OCI-LY1 (cell line): ENCODE measurements at regions not wholly inside any gene's neighbourhood (a gene's known extent, or its start where the extent isn't known, plus 50 kb on each side); places are given as distances from the start of the nearest gene placed in this dataset.

Source experiments
- H2AFZ ChIP-seq: fragments of 200-600 bp; sonication (generic), shearing (Covaris generic); 2 replicates; pipeline ENCODE4 v1.6.0; 2014; ENCODE audit warnings: antibody characterized with exemption, mild to moderate bottlenecking, low read length
- H3F3A ChIP-seq: fragments of 200-600 bp; sonication (generic), shearing (Covaris generic); 2 replicates; pipeline ENCODE4 v1.6.0; 2014; ENCODE audit warnings: mild to moderate bottlenecking, antibody characterized with exemption, low read length, moderate library complexity; ENCODE audit not compliant: insufficient read depth
- H3K27ac ChIP-seq: fragments of 200-600 bp; sonication (generic); 2 replicates; pipeline ENCODE4 v1.5.1; 2014; ENCODE audit warnings: low read length, mixed run types, mild to moderate bottlenecking, low read depth; ENCODE audit not compliant: poor library complexity, severe bottlenecking
- H3K27me3 ChIP-seq: fragments of 200-600 bp; sonication (generic); 2 replicates; pipeline ENCODE4 v1.6.0; 2014; ENCODE audit warnings: antibody characterized with exemption, mild to moderate bottlenecking, low read length, moderate library complexity; ENCODE audit not compliant: insufficient read depth
- H3K36me3 ChIP-seq: fragments of 200-600 bp; sonication (generic); 2 replicates; pipeline ENCODE4 v1.6.1; 2014; ENCODE audit warnings: mild to moderate bottlenecking, antibody characterized with exemption, low read length, moderate library complexity, mixed read lengths; ENCODE audit not compliant: insufficient read depth
- H3K4me1 ChIP-seq: fragments of 200-600 bp; sonication (generic); 2 replicates; pipeline ENCODE4 v1.5.1; 2014; ENCODE audit warnings: mild to moderate bottlenecking, low read length, moderate library complexity; ENCODE audit not compliant: insufficient read depth, severe bottlenecking
- H3K4me2 ChIP-seq: fragments of 200-600 bp; sonication (generic), shearing (Covaris generic); 2 replicates; pipeline ENCODE4 v1.6.1; 2014; ENCODE audit warnings: low read length
- H3K4me3 ChIP-seq: fragments of 200-600 bp; sonication (generic); 2 replicates; pipeline ENCODE4 v1.5.1; 2014; ENCODE audit warnings: low read length, low read depth, mild to moderate bottlenecking, mixed read lengths; ENCODE audit not compliant: poor library complexity, severe bottlenecking
- H3K79me2 ChIP-seq: fragments of 200-600 bp; shearing (Covaris generic); 2 replicates; pipeline ENCODE4 v1.6.1; 2016; ENCODE audit warnings: mixed run types, low read length, mixed read lengths; ENCODE audit not compliant: insufficient read depth
- H3K9ac ChIP-seq: fragments of 200-600 bp; sonication (generic), shearing (Covaris generic); 2 replicates; pipeline ENCODE4 v1.6.1; 2014; ENCODE audit warnings: mild to moderate bottlenecking, low read length, mixed read lengths
- H3K9me2 ChIP-seq: fragments of 200-600 bp; sonication (generic), shearing (Covaris generic); 2 replicates; pipeline ENCODE4 v1.6.1; 2014; ENCODE audit warnings: low read depth, mild to moderate bottlenecking, low read length, mixed read lengths
- H3K9me3 ChIP-seq: fragments of 200-600 bp; shearing (Covaris generic); 2 replicates; pipeline ENCODE4 v1.6.1; 2014; ENCODE audit warnings: low read length, mixed read lengths
- H4K20me1 ChIP-seq: fragments of 200-600 bp; sonication (generic), shearing (Covaris generic); 2 replicates; pipeline ENCODE4 v1.6.0; 2016; ENCODE audit warnings: mild to moderate bottlenecking, low read length; ENCODE audit not compliant: insufficient read depth
- EZH2 ChIP-seq: fragments of 200-600 bp; sonication (generic), shearing (Covaris generic); IDR thresholded peaks from 2 replicates; pipeline ENCODE4 v1.8.0; 2017; ENCODE audit warnings: borderline replicate concordance, mixed run types, mild to moderate bottlenecking, antibody characterized with exemption, low read length, moderate library complexity, mixed read lengths
- TF ChIP-seq, protein P1 (sequence below): fragments of 200-600 bp; sonication (generic), shearing (Covaris generic); IDR thresholded peaks from 2 replicates; pipeline ENCODE4 v1.5.1; 2017; ENCODE audit warnings: mild to moderate bottlenecking, antibody characterized with exemption, low read length, moderate library complexity, mixed read lengths

DNA sequence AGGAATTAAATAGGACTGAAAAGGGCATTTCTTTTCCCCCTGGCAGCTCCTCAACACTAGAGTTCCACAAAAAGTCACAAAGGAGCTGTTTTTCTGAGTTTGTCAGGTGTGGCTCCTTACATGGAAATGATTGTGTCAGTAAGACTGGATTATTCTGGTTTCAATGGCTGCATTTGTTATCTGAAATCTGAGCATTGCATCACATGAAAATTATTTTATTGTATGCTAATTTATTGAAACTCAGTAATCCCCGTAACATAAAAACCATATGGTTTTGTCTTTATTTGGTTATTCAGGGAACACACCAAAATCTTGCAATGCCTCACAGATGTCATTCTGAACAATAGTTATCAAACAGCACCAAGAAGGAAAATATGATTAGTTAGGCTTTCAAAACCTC lies 439.7 kb upstream of the TNP1 start:
- TF ChIP-seq, protein P1, sequence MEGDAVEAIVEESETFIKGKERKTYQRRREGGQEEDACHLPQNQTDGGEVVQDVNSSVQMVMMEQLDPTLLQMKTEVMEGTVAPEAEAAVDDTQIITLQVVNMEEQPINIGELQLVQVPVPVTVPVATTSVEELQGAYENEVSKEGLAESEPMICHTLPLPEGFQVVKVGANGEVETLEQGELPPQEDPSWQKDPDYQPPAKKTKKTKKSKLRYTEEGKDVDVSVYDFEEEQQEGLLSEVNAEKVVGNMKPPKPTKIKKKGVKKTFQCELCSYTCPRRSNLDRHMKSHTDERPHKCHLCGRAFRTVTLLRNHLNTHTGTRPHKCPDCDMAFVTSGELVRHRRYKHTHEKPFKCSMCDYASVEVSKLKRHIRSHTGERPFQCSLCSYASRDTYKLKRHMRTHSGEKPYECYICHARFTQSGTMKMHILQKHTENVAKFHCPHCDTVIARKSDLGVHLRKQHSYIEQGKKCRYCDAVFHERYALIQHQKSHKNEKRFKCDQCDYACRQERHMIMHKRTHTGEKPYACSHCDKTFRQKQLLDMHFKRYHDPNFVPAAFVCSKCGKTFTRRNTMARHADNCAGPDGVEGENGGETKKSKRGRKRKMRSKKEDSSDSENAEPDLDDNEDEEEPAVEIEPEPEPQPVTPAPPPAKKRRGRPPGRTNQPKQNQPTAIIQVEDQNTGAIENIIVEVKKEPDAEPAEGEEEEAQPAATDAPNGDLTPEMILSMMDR = no peak
- no peak for TF ChIP-seq EZH2
- no peak overlapping the region for H3K9ac ChIP-seq
- H3F3A ChIP-seq = no peaks in the 10 kb centered on the region
- no peaks in the 10 kb centered on the region for H3K9me2 ChIP-seq
- no peaks in the 10 kb centered on the region for H3K27me3 ChIP-seq
- H4K20me1 ChIP-seq = no peaks in the 10 kb centered on the region
- no peak overlapping the region for H2AFZ ChIP-seq
- H3K27ac ChIP-seq = no peak overlapping the region
- H3K4me1 ChIP-seq = no peaks in the 10 kb centered on the region
- no peaks in the 10 kb centered on the region for H3K9me3 ChIP-seq
- no peaks in the 10 kb centered on the region for H3K79me2 ChIP-seq
- H3K36me3 ChIP-seq = no peaks in the 10 kb centered on the region
- H3K4me3 ChIP-seq = no peak overlapping the region
- H3K4me2 ChIP-seq = no peak overlapping the region

DNA sequence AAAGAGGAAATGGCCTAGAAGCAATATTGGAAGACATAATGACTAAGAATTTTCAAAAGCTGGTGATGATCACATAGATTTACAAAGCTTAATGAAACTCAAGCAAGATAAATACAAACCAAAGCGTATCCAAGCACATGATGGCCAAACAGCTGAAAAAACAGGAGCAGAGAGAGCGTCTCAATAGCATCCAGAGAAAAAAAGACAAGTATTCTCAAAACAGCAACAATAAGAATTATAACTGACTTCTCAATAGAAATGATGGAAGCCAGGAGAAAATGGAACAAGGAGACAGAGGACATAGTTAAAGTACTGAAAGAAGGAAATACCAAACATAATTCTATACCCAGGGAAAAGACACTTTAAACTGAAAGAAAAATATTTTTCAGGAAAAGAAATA lies 437.2 kb upstream of the TNP1 start:
- Histone ChIP-seq H3K27me3 (no peaks in the 10 kb centered on the region), H3K27ac (no peak overlapping the region), H3F3A (no peaks in the 10 kb centered on the region), H3K36me3 (no peaks in the 10 kb centered on the region), H2AFZ (no peak overlapping the region), H3K9me3 (no peaks in the 10 kb centered on the region), H3K4me2 (no peak overlapping the region), H3K79me2 (no peaks in the 10 kb centered on the region), H3K9me2 (no peaks in the 10 kb centered on the region), H3K4me1 (no peaks in the 10 kb centered on the region), H4K20me1 (no peaks in the 10 kb centered on the region), H3K4me3 (no peak overlapping the region), H3K9ac (no peak overlapping the region)
- TF ChIP-seq, protein P1 = no peak
- no peak for TF ChIP-seq EZH2

DNA sequence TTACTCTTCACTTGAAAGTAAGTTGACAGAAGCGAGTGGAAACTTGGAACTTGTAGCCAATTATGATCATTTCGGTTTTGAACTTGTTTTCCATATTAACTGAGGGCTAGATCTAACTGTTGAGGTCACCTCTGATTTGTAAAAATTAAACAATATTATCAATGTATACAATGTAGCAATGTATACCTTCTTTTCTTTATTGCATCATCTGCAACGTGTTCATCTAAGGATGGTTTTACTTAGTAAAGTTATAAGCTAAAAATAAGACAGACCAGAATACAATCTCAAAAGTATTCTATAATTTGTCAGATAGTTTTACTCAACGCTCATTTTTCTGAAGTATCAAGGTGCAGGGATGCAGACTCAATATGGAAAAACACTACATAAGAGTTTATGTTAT lies 435.0 kb upstream of the TNP1 start:
- no peak overlapping the region for H3K27ac ChIP-seq
- no peaks in the 10 kb centered on the region for H3K36me3 ChIP-seq
- no peak overlapping the region for H3K4me2 ChIP-seq
- H3F3A ChIP-seq = no peaks in the 10 kb centered on the region
- TF ChIP-seq, protein P1 = no peak
- no peak for TF ChIP-seq EZH2
- no peak overlapping the region for H3K9ac ChIP-seq
- H3K4me1 ChIP-seq = no peaks in the 10 kb centered on the region
- no peaks in the 10 kb centered on the region for H3K9me2 ChIP-seq
- H2AFZ ChIP-seq = no peak overlapping the region
- no peaks in the 10 kb centered on the region for H4K20me1 ChIP-seq
- H3K27me3 ChIP-seq = no peaks in the 10 kb centered on the region
- H3K4me3 ChIP-seq = no peak overlapping the region
- no peaks in the 10 kb centered on the region for H3K9me3 ChIP-seq
- H3K79me2 ChIP-seq = no peaks in the 10 kb centered on the region
